Stimulated activated CD8-positive, alpha-beta memory T cell treated with anti-CD3 and anti-CD28 coated beads, Interleukin-12 subunit alpha, Interleukin-12 subunit beta, amount 100 ng/mL, for 1 hour (primary cell): ENCODE measurements at regions not wholly inside any gene's neighbourhood (a gene's known extent, or its start where the extent isn't known, plus 50 kb on each side); places are given as distances from the start of the nearest gene placed in this dataset.

Experiments
- DNase-seq: peaks from one replicate; pipeline ENCODE4 v3.0.0-alpha.2; 2020; ENCODE audit warnings: low read depth

DNA sequence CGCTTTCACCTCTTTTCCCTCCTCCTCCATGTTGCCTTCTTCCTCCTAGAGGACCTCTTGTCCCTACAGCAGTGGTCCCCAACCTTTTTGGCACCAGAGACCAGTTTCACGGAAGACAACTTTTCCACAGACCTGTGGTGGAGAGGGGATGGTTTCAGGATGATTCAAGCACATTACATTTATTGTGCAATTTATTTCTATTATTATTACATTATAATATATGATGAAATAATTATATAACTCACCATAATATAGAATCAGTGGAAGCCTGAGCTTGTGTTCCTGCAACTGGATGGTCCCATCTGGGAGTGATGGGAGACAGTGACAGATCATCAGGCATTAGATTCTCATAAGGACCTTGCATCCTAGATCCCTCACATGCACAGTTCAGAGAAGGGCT, 152.2 kb upstream of the NCKAP5 start:
- DNase-seq = no peak

- no peak for DNase-seq
These were observed 152.9 kb upstream of the NCKAP5 start for GRCh38 chr2:133721118-133721517.

- no peak for DNase-seq
These were observed 154.9 kb upstream of the NCKAP5 start for GRCh38 chr2:133723133-133723532.

DNA sequence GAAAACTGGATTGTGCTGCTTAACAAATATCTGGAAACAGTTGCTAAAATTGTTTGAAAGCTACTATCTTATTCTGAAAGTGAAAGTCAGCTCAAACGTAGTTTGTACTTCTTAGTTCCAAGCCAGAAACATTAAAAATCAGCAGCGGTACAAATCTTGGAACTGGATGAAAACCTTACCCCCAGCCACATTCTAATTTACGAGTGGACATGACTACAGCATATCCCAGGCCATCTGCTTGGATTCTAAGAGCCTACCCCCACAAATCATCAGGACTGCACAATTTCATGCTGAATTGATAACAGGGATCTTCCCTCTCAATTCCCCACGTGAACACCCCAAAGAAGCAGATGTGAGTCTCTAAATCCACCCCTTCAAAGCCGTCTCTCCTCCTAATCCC, 158.7 kb upstream of the NCKAP5 start:
- no peak for DNase-seq

DNA sequence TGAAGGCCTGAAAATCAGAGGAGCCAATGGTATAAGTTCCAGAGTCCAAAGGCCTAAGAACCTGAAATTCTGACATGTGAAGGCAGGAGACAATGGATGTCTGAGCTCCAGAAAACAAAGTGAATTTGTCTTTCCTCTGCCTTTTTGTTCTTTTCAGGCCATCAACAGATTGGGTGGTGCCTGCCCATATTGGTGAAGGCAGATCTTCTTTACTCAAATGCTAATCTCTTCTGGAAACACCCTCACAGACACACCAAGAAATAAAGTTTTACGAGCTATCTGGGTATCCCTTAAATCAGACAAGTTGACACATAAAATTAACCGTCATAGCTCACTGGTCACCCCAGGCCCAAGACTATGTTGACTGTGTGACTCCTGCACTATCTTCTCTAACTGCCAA, 163.8 kb upstream of the NCKAP5 start:
- DNase-seq = no peak

- no peak for DNase-seq
These were observed 165.0 kb upstream of the NCKAP5 start for GRCh38 chr2:133732982-133733900.

- DNase-seq = no peak
These were observed 165.6 kb upstream of the NCKAP5 start for GRCh38 chr2:133733901-133734255.

GRCh38 chr2:133734716-133735495, 166.6 kb upstream of the NCKAP5 start:
- no peak for DNase-seq

- DNase-seq = no peak
These were observed 168.4 kb upstream of the NCKAP5 start for GRCh38 chr2:133736674-133737073.

DNA sequence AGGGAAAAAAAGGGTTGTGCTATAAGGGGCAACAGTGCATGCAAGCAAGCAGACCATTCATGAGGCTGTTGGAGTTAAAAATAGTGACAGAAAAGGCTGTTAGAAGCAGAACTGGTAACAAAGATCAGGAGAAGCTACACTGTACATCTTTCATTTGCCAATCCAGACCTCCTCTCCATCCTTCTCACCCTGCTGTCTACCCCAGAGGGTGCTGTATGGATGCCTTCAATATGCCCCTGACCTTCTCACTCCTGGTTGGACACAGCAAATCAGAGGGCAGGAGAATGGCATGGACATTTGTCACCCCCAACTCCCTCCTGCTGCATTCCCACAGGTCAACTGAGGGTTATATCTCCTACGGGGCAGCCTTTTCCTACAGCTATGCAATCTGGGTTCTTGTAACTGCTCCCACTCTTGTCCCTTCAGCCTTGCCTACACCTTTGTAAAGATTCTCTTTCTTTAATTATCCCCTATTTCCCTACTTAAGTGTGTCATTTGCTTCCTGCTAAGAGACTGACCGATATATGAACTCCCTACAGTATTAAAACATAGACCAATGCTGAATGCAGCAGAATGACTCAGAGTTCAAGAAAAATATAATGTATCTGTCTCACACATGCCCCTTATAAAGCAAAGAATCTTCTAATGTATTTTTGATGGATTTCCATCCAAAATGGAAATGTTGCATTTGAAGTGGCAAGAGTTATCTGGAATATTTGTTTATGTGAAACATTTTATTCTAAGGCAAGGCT, 169.2 kb upstream of the NCKAP5 start:
- no peak for DNase-seq

DNA sequence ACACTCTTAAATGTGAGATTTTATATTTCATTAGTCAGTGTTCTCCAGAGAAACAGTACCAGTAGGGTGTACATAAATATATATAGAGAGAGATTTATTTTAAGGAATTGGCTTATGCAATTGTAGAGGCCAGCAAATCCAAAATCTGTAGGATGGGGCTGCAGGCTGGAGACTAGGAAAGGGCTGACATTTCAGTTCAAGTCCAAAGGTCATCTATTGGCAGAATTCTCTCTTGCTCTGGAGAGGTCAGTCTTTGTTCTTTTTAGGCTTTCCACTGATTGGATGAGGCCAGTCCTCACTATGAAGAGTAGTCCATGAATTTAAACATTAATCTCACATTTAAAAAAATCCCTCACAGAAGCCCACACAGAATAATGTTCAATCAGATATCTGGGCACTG, 170.8 kb upstream of the NCKAP5 start:
- no peak for DNase-seq

DNA sequence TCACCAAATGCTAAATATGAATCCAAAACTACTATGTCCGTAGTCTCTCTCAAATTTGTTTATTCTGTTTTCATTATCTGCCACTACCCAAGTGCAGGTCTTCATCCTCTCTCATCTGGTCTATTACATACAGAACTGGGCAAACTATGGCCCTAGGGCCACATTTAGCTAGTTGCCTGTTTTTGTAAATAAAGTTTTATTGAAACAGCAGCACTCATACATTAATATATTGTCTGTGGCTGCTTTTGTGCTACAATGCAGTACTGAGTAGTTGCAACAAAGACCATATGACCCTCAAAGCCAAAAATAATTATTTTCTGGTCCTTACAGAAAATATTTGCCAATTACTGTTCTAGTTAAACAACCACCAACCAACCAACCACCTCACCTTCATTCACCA, 172.2 kb upstream of the NCKAP5 start:
- no peak for DNase-seq

DNA sequence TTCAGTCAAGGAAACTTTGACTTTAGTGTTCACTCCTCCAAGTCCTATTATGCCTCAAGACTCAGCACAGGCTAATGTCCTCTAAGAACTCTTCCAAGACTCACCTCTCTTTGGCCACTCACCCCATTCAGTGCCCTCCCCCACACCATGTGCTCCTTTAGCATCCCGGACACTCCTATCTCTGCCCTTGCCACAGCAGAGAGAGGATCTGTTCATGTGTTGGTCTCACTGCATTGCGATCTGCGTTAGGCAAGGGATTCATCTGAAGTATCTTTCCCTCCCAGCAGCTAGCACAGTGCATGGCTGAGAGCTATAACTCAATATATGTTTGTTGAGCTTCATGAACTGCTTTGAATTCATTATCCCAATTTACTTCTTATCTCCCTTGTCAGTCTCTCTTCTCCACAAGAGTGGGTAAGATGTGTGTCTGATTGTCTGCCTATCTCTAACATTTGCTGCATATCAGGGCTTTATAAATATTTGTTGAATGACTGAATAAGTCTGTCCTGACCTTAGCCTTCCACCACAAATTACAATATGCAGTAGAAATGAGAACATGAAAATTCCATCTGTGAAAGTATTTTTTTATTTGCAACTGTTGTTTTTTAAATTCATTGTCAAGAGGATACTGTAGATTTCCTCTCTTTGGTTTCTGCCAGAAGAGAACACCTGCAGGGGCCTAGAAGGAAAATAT, 179.9 kb upstream of the NCKAP5 start:
- DNase-seq = no peak

DNA sequence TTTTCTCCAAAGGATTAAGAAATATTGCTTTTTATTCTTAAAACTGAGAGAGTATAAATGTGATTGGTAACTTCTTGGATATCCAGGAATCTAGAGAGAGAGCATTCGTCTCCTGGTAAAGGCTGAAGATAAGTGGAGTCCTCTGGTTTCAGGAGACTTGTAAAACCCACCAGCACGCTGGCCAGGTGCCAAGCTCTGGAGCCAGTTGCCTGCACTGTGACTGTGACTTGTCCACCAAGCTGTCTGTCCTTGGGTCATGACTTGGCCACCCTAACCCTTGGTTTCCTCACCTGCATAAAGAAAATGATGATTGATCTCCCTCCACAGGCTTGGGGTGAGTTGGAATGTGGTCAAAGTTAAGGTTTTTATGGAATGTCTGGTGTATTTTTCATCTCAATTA, 185.4 kb upstream of the NCKAP5 start:
- no peak for DNase-seq

- no peak for DNase-seq
These were observed 187.4 kb upstream of the NCKAP5 start for GRCh38 chr2:133755480-133756300.

DNA sequence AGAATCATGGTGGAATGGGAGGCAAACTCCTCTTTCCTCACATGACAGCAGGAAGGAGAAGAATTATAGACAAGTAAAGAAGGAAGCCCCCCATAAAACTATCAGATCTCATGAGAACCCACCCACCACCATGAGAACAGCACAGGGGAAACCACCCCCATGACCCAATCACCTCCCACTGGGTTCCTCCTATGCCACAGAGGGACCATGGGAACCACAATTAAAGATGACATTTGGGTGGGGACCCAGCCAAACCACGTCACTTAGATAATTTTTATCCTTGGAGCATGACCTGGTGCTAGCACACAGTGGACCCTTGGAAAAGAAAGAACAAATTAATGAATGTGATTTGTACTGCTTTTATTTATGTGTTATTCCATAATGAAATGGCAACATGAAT, 188.6 kb upstream of the NCKAP5 start:
- DNase-seq = no peak

DNA sequence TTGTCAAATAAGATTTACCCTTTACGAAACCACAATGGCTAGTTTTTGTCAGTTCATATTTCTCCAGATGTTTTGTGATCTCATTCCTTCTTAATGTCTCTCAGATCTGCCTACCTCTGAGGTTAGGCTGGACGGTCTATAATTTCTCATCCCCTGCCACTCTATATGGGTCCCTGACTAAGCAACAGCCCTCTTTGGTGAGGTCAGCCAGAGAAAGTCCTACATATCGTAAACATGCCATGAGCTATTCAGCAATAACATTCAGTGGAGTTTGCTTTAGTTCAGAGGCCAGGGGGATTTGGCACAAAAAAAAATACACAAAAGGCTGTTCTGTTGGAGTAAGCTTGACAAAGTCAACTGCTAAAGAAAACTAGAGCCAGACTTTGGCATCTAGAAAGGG, 192.1 kb upstream of the NCKAP5 start:
- no peak for DNase-seq

GRCh38 chr2:133765658-133766057, 197.4 kb upstream of the NCKAP5 start:
- DNase-seq = no peak

DNA sequence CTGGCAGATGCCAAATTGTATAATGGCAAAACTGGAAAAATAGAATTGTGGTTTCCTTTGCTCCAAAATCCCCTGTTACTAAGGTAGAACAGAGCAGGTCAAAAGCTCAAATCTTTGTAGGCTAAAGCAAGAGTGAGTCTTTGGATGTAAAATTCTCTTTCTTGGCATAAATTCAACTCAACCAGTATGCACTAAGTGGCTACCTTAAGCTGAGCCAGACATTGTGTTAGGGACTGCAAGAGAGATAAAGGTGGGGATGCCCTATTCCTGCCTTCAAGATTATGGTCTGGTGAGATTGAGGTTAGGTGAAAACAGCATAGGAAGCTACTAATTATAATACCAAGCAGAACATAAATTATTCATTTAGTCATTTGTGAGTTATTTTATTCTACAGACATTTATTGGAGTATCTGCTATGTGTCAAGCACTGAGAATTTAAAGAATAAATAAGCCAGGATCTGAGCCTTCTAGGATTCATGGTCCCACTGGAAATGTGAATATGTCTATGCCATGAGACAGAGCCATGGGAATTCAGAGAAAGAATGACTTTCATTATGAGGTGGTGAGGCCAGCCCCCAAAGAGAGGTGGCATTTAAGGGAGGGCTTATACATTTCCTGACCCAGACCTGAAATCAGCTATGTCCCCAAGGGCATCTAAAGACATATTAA, 198.0 kb upstream of the NCKAP5 start:
- DNase-seq = no peak

DNA sequence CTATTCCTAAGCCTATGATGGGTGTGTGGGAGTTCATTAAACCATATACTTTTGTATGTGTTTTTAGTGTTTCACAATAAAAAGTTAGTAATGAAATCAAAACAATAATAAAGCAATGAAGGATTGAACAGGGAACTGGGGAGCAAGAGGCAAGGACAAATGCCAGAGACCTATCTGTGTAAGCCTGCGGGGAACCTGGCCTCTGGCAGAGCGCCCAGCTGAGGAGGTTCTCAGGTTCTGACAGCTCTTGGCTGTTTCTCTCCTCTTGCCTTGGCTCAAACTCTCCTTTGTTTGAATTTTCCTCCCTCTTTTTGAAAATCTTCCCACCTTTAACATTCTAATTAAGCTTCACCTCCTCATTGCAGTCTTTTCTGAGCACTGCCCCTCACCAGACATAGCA, 200.0 kb upstream of the NCKAP5 start:
- no peak for DNase-seq
